GM21381 (cell line): ENCODE measurements at regions not wholly inside any gene's neighbourhood (a gene's known extent, or its start where the extent isn't known, plus 50 kb on each side); places are given as distances from the start of the nearest gene placed in this dataset.

Source experiments
- ATAC-seq: cut with Tn5 transposase; IDR thresholded peaks from one replicate; pipeline ENCODE4 v1.9.1; 2021; ENCODE audit warnings: mild to moderate bottlenecking, moderate library complexity; ENCODE audit not compliant: unreplicated experiment

DNA sequence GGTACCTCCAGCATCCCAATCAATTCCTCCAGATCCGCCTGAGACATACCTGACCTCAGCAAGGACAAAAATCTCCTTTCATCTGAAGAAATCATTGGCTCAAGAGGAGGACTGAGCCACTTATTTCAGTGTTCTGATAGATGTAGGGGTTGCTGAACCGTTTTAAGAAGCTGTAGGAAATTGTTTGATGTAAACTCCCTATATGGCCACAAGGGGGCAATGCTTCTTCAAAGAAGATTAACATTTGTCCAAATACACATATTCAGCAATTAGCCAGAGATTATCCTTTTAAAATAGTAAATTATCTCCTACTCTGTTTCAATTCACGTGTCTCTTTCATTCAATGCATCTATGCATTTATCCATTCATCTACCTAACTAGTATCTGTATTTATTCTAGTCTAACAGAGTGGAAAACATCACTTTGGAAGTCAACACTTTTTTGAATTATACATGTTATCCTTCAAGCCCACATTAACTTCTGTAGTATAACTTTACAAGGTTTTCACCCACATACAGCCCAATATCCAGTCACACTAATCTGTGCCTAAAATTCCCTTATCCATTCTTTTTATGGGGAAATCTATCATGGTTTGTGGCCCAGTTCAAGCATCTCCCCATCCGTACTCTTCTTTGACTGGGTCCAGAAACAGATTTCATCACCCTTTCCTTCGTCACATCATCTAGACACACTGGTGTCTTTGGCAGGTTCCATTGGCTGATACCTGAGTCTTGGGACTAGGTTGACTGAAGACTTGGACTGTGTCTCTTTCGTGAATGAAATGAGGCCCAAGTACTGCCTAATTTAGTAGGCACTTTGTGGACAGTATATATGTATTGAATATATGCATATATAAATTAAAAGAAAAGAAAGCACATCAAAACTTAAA lies 411.0 kb upstream of the OR4E1 start:
- no peak for ATAC-seq

DNA sequence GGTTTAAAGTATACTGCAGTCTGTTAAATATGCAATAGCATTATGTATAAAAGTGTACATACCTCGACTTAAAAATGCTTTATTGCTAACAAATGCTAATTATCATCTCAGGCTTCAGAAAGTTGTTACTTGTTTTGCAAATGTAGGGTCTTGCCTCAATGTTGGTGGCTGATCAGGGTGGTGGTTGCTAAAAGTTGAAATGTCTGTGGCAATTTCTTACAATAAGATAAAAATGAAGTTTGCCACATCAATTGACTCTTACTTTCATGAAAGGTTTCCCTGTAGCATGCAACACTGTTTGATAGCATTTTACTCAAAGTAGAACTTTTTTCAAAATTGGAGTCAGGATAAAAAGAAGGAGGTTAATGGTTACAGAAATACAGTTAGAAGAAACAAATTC lies 407.7 kb upstream of the OR4E1 start:
- ATAC-seq = no peak

DNA sequence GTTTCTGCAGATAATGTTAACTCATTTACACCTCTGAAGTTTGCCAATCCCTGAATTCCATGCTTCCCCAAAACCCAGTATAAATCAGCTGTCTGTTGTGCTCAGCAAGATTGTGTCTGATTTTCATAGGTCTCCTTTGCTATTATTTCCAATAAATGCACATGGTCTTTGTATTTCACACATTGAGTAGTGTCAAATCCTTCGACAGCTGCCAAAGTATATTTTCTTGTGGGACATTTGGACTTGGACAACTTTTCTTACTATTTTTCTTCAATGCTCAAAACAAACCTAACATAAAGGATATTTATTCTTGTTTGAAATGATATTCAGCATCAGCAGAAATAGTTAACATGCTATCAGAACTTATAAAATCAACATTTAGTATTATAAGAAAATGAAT lies 406.1 kb upstream of the OR4E1 start:
- ATAC-seq = no peak

DNA sequence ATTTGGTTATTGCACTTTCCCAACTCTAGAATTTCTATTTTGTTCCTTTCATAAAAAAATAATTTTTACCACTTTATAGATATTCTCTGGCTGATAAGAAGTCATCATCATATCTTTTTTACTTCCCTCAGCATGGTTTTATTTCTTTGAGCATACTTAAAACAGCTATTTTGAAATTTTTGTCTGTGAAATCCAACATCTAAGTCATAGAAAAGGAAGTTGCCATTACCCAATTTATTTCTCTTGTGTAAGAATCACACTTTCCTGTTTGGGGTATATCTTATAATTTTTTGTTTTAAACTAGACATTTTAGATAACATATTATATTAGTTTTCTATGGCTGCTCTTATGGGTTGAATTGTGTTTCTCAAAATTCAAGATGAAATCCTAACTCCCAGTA lies 400.2 kb upstream of the OR4E1 start:
- no peak for ATAC-seq

DNA sequence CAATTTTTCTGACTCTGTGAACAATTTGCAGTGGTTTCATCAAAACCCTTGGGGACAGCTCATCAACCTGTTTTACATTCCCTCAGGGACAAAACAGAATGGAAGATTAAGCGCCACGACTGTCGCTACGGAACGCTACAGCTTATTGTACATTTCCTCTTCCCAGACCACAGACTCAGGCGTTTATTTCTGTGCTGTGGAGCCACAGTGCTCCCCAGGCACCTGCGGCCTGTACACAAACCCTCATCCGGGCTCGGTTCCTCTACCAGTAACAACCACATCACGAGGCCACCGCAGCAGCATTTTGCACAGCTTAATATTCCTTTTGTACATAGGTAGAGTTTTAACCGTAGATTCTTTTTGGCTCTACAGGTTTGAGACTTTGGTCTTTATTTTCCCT lies 397.4 kb upstream of the OR4E1 start:
- ATAC-seq = peak; percentile 85

DNA sequence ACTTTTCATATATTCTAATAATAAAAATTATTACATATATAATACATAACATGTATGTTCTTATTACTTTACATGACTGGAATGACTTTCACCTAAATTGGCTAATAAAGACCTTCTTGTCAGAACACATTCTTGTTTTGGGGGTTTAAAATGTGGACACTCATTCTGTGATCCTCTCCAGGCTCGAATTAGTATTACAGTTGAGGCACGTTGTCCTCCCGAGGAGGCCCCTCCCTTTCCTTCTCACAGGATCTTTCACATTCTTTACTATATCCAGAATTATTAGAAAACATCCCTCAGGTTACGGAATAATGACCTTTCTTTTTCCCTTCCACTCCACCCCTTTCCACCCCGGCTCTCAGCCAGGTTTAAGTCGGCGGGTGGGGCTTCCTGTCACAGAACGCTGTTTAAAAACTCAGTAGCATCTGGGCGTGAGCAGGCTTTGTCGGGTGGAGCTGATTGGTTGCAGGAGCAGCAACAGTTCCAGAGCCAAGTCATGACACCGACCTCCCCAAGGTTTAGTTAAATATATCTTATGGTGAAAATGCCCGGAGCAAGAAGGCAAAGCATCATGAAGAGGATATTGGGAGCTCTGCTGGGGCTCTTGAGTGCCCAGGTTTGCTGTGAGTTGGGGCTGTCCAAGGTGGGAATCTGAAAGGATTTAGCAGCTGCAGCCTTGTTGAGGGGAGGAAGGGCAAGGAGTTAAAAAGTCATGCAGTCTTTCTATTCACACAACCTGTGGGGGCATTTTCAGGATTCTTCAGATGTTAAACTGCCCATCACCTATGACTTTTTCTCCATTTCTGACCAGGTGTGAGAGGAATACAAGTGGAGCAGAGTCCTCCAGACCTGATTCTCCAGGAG lies 396.7 kb upstream of the OR4E1 start:
- ATAC-seq = peak; percentile 39

DNA sequence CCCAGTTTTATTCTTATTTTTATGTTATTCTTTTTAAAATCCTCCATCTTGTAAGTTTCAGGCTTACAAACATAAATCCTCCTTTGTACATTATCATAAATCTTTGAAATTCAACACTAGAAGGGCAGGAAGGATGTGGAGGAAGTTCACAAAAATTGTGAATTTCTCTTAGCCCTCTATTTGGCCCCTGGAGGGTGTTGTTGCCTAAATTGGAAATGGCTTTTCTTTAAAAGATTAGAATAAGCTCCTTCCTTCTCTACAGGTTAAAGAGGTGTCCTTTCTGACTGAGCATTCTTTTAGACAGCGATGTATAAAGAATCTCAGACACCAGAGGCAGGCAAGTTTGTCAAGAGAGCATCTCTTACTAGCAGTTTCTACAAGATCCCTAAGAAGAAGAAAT lies 391.7 kb upstream of the OR4E1 start:
- ATAC-seq = no peak

DNA sequence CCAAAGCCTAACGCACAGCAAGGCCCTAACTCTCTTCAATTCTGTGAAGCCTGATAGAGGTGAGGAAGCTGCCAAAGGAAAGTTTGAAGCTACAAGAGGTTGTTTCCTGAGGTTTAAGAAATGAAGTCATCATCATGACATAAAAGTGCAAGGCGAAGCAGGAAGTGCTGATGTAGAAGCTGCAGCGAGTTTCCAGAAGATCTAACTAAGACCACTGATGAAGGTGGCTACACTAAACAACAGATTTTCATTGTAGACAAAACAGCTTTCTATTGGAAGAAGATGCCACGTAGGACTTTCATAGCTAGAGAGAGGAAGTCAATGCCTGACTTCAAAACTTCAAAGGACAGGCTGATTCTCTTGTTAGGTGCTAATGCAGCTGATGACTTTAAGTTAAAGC lies 385.6 kb upstream of the OR4E1 start:
- no peak for ATAC-seq

DNA sequence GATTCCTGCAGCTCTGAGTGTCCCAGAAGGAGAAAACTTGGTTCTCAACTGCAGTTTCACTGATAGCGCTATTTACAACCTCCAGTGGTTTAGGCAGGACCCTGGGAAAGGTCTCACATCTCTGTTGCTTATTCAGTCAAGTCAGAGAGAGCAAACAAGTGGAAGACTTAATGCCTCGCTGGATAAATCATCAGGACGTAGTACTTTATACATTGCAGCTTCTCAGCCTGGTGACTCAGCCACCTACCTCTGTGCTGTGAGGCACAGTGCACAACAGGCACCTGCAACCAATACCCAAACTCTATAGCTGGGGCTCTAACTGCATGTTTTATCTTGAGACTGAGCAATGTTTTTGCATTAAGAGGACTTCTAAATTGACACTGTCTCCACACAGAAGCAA lies 379.2 kb upstream of the OR4E1 start:
- no peak for ATAC-seq

DNA sequence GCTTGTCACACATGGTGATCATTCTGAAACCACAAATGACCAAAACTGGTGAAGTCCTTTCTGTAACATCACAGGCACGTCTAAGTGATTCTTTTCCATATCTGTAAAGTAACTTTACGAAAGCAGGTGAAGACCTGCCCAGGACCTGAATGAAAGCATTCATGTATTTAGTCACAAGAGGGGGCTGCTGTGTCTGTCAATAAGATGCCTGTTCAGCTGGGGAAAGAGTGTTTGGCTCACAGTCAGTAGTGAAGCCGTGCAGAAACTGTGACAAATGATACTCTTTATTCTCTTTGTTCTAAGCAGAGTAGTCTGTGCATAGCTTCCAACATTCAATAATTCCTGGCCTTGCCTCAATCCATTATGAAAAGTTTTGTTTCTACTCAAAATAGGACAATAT lies 373.5 kb upstream of the OR4E1 start:
- ATAC-seq = no peak

DNA sequence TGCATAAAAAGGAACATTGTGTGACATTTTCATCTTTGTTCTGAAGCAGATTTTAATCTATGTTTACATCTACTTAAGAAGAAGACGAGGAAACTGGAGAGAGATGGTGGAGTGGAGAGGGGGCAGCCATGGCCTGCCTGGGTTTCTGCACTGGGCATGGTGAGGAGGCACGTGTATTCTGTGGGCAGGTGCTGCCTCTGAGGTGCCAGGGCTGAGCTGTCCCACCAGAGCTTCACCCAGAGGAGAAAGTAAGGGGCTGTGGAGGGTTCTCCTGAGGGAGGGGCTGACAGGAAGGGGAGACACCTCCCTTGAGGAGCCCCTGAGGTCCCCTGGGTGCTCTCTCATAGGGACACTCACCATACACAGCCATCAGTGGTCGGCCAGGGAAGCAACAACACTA lies 372.4 kb upstream of the OR4E1 start:
- ATAC-seq = no peak

DNA sequence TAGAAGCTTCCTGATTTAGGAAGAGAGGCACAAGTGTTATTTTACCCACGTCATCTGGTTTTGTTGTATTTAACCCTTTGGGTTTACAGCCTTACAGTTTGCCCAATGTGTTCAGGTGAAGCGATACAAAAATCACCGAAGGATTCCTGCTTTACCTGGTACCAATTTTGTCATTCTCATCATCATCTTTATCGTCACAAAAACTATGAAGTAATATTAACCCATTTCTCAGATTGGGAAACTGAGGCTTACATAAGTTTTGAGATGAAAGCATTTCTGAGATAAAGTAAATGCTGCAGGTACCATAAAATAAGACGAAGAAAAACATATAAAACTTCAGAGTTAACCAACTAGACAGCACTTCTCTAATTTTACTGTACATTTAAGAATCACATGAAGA lies 370.6 kb upstream of the OR4E1 start:
- no peak for ATAC-seq

DNA sequence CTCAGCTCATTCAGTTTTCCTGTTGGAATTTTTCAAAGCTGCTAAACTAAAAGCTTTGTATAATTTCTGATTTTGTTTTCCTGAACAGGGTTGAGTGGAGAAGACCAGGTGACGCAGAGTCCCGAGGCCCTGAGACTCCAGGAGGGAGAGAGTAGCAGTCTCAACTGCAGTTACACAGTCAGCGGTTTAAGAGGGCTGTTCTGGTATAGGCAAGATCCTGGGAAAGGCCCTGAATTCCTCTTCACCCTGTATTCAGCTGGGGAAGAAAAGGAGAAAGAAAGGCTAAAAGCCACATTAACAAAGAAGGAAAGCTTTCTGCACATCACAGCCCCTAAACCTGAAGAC lies 367.1 kb upstream of the OR4E1 start:
- ATAC-seq = no peak

DNA sequence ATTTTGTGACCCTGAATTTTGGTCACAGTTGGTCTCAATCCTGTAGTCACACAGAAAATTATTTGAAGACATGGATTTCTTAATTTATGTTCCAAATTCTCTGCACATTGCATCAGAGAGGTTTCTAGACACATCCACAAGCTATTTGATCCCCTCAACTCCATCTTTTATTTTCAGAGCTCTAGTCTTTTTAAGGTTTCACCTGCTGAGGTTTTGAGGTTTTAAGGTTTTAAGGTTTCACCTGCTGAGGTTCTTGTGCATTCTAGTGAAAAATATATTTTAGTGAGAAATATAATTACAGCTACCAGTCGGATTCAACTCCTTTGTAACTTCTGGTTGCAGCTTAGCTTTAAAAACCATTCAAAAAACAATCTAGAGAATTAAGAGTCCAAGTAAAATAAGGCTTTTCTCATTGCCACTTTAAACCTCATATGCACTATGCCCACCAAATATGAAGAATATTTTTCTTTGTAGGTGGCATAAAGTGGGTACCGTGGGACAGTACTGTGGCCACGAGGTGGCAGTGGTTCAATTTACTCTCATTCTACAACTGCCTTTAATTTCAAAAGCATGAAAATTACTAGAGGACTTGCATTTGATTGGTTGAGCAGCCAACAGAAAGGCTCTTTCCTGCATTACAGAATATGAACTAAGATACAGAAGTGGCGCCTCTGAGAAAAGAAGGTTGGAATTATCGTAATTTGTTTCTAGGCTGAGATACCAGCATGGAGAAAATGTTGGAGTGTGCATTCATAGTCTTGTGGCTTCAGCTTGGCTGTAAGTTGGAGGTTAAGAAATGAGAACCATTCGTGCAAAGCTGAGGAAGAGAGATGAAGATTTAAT lies 366.5 kb upstream of the OR4E1 start:
- no peak for ATAC-seq

DNA sequence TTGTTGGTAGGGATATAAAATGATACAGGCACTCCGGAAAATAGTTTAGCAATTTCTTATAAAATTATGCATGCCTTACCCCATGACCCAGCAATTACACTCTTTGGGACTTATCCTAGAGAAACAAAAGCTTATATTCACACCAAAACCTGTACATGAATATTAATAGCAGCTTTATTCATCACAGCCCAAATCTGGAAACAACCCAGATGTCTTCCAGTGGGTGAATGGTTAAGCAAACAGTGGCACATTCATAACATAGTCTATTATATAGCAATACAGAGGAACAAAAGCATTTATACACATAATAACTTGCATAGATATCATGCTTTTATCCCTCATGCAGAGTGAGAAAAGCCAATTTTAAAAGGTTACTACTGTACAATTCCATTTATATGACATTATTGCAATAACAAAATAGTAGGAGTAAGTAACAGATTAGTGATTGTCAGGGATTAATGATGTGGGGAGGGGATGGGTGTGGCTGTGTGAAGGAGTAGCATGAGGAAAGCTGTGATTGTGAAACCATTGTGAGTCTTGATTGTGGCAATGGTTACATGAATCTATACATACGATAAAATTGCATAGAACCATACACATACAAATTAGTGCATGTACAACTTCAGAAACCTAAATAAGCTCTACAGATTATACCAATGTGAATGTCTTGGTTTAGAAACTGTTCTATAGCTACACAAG lies 363.1 kb upstream of the OR4E1 start:
- no peak for ATAC-seq

DNA sequence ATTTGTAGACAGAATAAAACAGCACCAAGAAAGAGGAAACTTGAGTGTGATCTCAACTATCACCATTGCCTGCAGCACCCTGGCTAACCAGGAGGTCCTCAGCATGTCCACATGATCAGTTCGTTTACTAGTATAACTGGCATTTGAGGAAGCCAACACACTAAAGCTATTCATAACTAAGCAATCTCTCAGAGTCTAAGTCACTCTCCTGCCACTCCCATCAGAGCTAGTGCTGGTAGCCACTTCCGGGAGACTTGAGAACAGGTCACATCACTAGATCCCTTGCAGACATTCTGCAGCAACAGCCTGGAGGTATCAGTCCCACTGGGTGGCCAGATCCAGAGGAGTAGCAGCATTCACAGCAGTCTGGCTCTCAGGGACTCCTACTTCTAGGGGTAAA lies 352.9 kb upstream of the OR4E1 start:
- no peak for ATAC-seq

DNA sequence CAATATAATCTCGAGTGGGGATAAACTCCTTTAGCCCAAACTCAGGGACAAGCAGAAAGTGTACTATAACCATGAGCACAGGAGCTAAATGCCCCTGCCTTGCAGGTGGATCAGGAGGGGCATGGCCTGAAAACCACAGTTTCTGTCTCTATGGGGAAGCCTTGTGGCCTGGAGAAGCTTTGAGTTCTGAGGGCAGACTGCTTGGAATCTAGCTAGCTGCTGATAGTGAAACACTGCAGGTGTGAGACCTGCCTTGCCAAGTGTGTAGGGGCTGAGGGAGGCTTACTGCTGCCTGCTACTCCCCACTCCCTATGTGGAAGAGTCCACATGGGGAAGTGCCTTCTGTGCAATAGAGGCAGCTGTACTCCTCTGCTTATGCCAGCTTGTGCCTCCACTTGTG lies 352.3 kb upstream of the OR4E1 start:
- ATAC-seq = no peak

DNA sequence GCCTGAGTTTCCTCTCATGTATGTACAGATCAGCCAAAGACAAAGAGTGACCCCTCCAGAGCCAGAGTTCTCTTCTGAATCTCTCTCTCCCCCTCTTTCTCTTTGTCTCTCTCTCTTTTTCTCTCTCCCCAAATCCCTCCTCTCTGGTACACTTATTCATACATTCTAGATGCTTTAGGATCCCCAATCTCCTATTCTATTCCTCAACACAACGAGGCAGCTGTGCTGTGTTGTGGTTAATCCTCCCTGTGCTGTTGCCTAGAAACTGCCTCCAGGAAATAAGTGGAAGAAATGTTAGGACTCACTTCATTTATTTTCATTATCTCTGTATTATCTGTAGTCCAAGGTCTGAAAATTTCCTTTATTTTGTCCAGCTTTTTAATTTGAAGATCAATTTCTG lies 350.5 kb upstream of the OR4E1 start:
- ATAC-seq = no peak

DNA sequence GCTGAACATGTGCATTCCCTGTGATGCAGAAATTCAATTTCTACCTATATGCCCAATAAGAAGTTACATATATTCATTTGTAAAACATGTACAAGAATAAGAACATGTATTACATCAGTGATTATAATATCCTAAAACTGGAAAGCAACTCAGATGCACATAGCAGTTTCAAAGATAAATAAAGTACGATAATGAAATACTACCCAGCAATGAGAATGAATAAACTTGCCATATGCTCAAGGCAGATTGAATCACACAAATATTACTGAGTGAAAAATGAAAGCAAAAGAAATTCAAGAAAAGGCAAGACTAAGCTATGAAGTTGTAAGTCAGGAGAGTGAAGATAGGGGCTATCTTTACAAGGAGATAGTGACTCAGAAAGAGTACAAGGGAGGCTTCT lies 345.3 kb upstream of the OR4E1 start:
- ATAC-seq = no peak

DNA sequence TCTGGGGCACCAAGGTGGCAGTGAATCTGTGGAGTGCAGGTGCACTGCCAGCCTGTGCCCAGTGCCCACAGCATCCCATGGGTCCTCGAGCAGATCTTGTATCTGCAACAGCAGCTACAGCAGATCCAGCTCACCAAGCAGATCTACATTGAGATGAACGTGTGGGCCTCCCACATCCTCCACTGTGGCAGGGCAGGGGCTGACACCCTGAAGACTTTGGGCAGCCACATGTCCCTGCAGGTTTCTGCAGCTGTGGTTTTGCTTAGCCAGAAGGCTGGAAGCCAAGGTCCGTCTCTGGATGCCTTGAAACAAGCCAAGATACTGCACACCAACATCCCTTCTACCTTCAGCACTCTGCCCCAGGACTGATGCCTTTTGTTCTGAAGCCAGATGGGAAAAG lies 338.8 kb upstream of the OR4E1 start:
- no peak for ATAC-seq

DNA sequence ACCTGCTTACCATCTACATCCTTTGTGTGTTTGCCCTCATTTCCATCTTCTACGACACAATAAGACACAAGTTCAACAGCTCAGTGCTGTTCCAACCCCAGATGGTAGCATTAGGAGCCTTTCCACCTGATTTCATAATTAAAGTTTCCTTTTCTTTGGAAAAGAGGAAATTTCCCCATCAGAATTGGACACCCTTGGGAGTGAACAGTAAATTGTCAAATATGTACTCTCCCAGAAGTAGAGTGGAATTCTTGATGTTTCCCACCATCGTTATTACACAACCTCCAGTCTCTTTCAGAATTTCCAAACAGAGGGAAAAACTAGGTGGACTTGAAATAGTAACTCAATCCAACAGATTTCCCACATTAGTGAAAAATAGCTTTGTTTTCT lies 337.6 kb upstream of the OR4E1 start:
- ATAC-seq = no peak
